CD14-positive monocyte (primary cell): ENCODE measurements at regions not wholly inside any gene's neighbourhood (a gene's known extent, or its start where the extent isn't known, plus 50 kb on each side); places are given as distances from the start of the nearest gene placed in this dataset.

Experiments
- DNase-seq, 3 donors: peaks; one replicate each; pipeline ENCODE4 v3.0.0-alpha.2; 2011 to 2022
- H2AFZ ChIP-seq: 2 replicates; pipeline ENCODE4 v1.6.0; 2012; ENCODE audit warnings: mild to moderate bottlenecking, low read depth, low read length, inconsistent platforms; ENCODE audit not compliant: insufficient read depth, poor library complexity, severe bottlenecking
- H3K27ac ChIP-seq, 2 donors: 1 replicate in 1 of 2; 2 replicates in 1 of 2; pipeline ENCODE4 v1.5.1; 2012 to 2013; ENCODE audit warnings: low read length in 2 of 2, control low read depth in 1 of 2, inconsistent platforms in 1 of 2, low read depth in 1 of 2, mild to moderate bottlenecking in 1 of 2
- H3K27me3 ChIP-seq, 2 donors: one replicate each; pipeline versions ENCODE4 v1.6.0 to v1.6.1; 2011 to 2013; ENCODE audit warnings: low read length in 2 of 2; ENCODE audit not compliant: control insufficient read depth in 2 of 2, insufficient read depth in 2 of 2
- H3K36me3 ChIP-seq, 2 donors: replicated peaks in 1 of 2; 1 replicate in 1 of 2; 2 replicates in 1 of 2; pipeline versions ENCODE4 v1.5.1 to v1.6.1; 2012 to 2013; ENCODE audit warnings: low read length in 2 of 2, control low read depth in 1 of 2, inconsistent platforms in 1 of 2, mild to moderate bottlenecking in 1 of 2; ENCODE audit not compliant: insufficient read depth in 2 of 2, control insufficient read depth in 1 of 2
- H3K4me1 ChIP-seq, 2 donors: 1 replicate in 1 of 2; 2 replicates in 1 of 2; pipeline versions ENCODE4 v1.5.1 to v1.6.1; 2012 to 2013; ENCODE audit warnings: low read length in 2 of 2, control low read depth in 1 of 2, inconsistent platforms in 1 of 2, mild to moderate bottlenecking in 1 of 2, moderate library complexity in 1 of 2; ENCODE audit not compliant: insufficient read depth in 2 of 2, control insufficient read depth in 1 of 2
- H3K4me2 ChIP-seq: replicated peaks from 2 replicates; pipeline ENCODE3; 2012; ENCODE audit warnings: low read length, moderate library complexity, mild to moderate bottlenecking; ENCODE audit not compliant: poor library complexity, severe bottlenecking; ENCODE audit errors: extremely low read depth
- H3K4me3 ChIP-seq, 3 experiments: fragments of 200-600 bp in 1 of 3; sonication (generic) in 1 of 3; replicated peaks in 1 of 3; 1 replicate in 2 of 3; 2 replicates in 1 of 3; pipeline ENCODE4 v1.5.1; 2011 to 2013; ENCODE audit warnings: low read length in 3 of 3, mild to moderate bottlenecking in 3 of 3, control low read depth in 2 of 3, low read depth in 2 of 3, inconsistent platforms in 1 of 3, moderate library complexity in 1 of 3
- H3K79me2 ChIP-seq: 2 replicates; pipeline ENCODE4 v1.6.0; 2012; ENCODE audit warnings: mild to moderate bottlenecking, control low read depth, inconsistent platforms, low read length, moderate library complexity; ENCODE audit not compliant: insufficient read depth
- H3K9ac ChIP-seq: 2 replicates; pipeline ENCODE4 v1.6.0; 2017; ENCODE audit warnings: low read length, mild to moderate bottlenecking; ENCODE audit not compliant: insufficient read depth, poor library complexity, severe bottlenecking
- H3K9me3 ChIP-seq, 2 donors: replicated peaks in 1 of 2; 1 replicate in 1 of 2; 2 replicates in 1 of 2; pipeline versions ENCODE4 v1.5.1 to v1.6.1; 2012 to 2013; ENCODE audit warnings: low read length in 2 of 2, control low read depth in 1 of 2; ENCODE audit not compliant: control insufficient read depth in 1 of 2, insufficient read depth in 1 of 2
- H4K20me1 ChIP-seq: 2 replicates; pipeline ENCODE4 v1.6.0; 2012; ENCODE audit warnings: mild to moderate bottlenecking, low read length, control low read depth, moderate library complexity; ENCODE audit not compliant: insufficient read depth
- H3K27ac Mint-ChIP-seq, 7 donors: one replicate each; pipeline ENCODE4 v1.8.0; 2020; ENCODE audit warnings: mild to moderate bottlenecking in 7 of 7, mixed read lengths in 7 of 7, moderate library complexity in 6 of 7, inconsistent platforms in 2 of 7
- H3K27me3 Mint-ChIP-seq, 3 donors: one replicate each; pipeline ENCODE4 v1.8.0; 2021 to 2022; ENCODE audit warnings: low read depth in 3 of 3, mild to moderate bottlenecking in 3 of 3, mixed read lengths in 3 of 3, moderate library complexity in 3 of 3, inconsistent platforms in 1 of 3
- H3K36me3 Mint-ChIP-seq, 2 donors: one replicate each; pipeline ENCODE4 v1.8.0; 2020; ENCODE audit warnings: mixed read lengths in 2 of 2, inconsistent platforms in 1 of 2, mild to moderate bottlenecking in 1 of 2
- H3K4me1 Mint-ChIP-seq: one replicate; pipeline ENCODE4 v1.8.0; 2020; ENCODE audit warnings: mild to moderate bottlenecking, mixed read lengths
- H3K4me3 Mint-ChIP-seq, 2 donors: one replicate each; pipeline ENCODE4 v1.8.0; 2020; ENCODE audit warnings: mild to moderate bottlenecking in 2 of 2, mixed read lengths in 2 of 2, moderate library complexity in 1 of 2
- H3K9me3 Mint-ChIP-seq, 7 donors: one replicate each; pipeline ENCODE4 v1.8.0; 2020 to 2022; ENCODE audit warnings: mixed read lengths in 7 of 7, mild to moderate bottlenecking in 6 of 7, moderate library complexity in 6 of 7, inconsistent platforms in 2 of 7
- WGBS: methylation state at CpG from one replicate; pipeline ENCODE4 v1.1.5; 2013; ENCODE audit warnings: missing lambda C conversion rate; ENCODE audit not compliant: insufficient coverage; 5-methylcytosine and 5-hydroxymethylcytosine counted together
- intact Hi-C, 2 donors: fragments of 100-400 bp; cut with micrococcal nuclease; formaldehyde crosslinking; loops; one replicate each; pipeline versions ENCODE4 v1.15.0 to v1.15.1; 2023
- TF ChIP-seq, protein P1 (sequence below): fragments of 200-600 bp; IDR thresholded peaks from one replicate; pipeline ENCODE4 v1.8.0; 2022; ENCODE audit warnings: antibody characterized with exemption, mild to moderate bottlenecking

- Histone ChIP-seq H3K27me3 (no peaks in the 10 kb centered on the region), H3K4me1 (no peaks in the 10 kb centered on the region), H3K9me3 (peaks cover 5% of the 10 kb centered on the region in 2 donors), H3K4me3 (no peak overlapping the region), H3K4me2 (no peak overlapping the region), H3K27ac (no peak overlapping the region), H2AFZ (no peak overlapping the region), H3K79me2 (no peaks in the 10 kb centered on the region), H3K9ac (no peak overlapping the region), H4K20me1 (no peaks in the 10 kb centered on the region), H3K36me3 (no peaks in the 10 kb centered on the region)
- Mint-ChIP-seq H3K9me3 (peaks cover 0 to 20% (median 7%) of the 10 kb centered on the region in 7 donors), H3K4me3 (no peak overlapping the region), H3K27ac (no peak overlapping the region), H3K27me3 (no peaks in the 10 kb centered on the region), H3K4me1 (no peaks in the 10 kb centered on the region), H3K36me3 (no peaks in the 10 kb centered on the region)
- TF ChIP-seq, protein P1, sequence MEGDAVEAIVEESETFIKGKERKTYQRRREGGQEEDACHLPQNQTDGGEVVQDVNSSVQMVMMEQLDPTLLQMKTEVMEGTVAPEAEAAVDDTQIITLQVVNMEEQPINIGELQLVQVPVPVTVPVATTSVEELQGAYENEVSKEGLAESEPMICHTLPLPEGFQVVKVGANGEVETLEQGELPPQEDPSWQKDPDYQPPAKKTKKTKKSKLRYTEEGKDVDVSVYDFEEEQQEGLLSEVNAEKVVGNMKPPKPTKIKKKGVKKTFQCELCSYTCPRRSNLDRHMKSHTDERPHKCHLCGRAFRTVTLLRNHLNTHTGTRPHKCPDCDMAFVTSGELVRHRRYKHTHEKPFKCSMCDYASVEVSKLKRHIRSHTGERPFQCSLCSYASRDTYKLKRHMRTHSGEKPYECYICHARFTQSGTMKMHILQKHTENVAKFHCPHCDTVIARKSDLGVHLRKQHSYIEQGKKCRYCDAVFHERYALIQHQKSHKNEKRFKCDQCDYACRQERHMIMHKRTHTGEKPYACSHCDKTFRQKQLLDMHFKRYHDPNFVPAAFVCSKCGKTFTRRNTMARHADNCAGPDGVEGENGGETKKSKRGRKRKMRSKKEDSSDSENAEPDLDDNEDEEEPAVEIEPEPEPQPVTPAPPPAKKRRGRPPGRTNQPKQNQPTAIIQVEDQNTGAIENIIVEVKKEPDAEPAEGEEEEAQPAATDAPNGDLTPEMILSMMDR, result no peak
- intact Hi-C loops, result no loop called here
- DNase-seq, result no peak
Measured at GRCh38 chr4:64022560-64022959, 386.7 kb downstream of the TECRL start.

GRCh38 chr4:64016893-64017292 lies 392.4 kb downstream of the TECRL start:
- H3K79me2 ChIP-seq, result no peaks in the 10 kb centered on the region
- no peak overlapping the region for H3K9ac ChIP-seq
- Mint-ChIP-seq H3K4me3 (no peak overlapping the region), H3K27ac (no peak overlapping the region), H3K9me3 (peaks cover 0 to 10% (median 5%) of the 10 kb centered on the region in 7 donors), H3K27me3 (no peaks in the 10 kb centered on the region), H3K4me1 (no peaks in the 10 kb centered on the region), H3K36me3 (no peaks in the 10 kb centered on the region)
- no peak overlapping the region for H2AFZ ChIP-seq
- TF ChIP-seq, protein P1, result no peak
- 94% methylated on average over 10 of the region's 11 CpGs for WGBS
- no peaks in the 10 kb centered on the region for H3K36me3 ChIP-seq
- no peak overlapping the region for H3K27ac ChIP-seq
- H3K27me3 ChIP-seq, result no peaks in the 10 kb centered on the region
- DNase-seq, result no peak
- peaks cover 0 to 8% of the 10 kb centered on the region in 2 donors for H3K9me3 ChIP-seq
- intact Hi-C loops, result no loop called here
- no peak overlapping the region for H3K4me3 ChIP-seq
- H3K4me1 ChIP-seq, result no peaks in the 10 kb centered on the region
- H4K20me1 ChIP-seq, result no peaks in the 10 kb centered on the region
- no peak overlapping the region for H3K4me2 ChIP-seq
